HCT116 (cell line): ENCODE measurements at regions not wholly inside any gene's neighbourhood (a gene's known extent, or its start where the extent isn't known, plus 50 kb on each side); places are given as distances from the start of the nearest gene placed in this dataset.

Experiments
- ATAC-seq: fragments of 200-7000 bp; cut with Tn5 transposase; 2 replicates; pipeline ENCODE4 v1.9.1; 2020; ENCODE audit warnings: mild to moderate bottlenecking, moderate library complexity
- BruUV-seq: library from RNA; stranded (reverse); fragments of 400-500 nt; replicated peaks from 2 replicates; lab custom pipeline; 2021; lab: Mats Ljungman, UMichigan
- CTCF ChIA-PET: fragments of 300-600 bp; sonication (Branson Sonifier 250); formaldehyde crosslinking; loops from one replicate; lab custom pipeline; 2021; ENCODE audit warnings: antibody characterized with exemption; lab: Charles Lee
- POLR2A ChIA-PET: fragments of 300-600, 350-600 bp; sonication (Branson Sonifier 250); formaldehyde crosslinking; loops from one replicate; lab custom pipeline; 2021; ENCODE audit warnings: antibody characterized with exemption; lab: Charles Lee
- RAD21 ChIA-PET, 2 experiments: fragments of 300-600 bp; sonication (Branson Sonifier 250); formaldehyde crosslinking; loops; one replicate each; lab custom pipeline; 2023; ENCODE audit warnings: low total read pairs in 2 of 2; ENCODE audit not compliant: uncharacterized antibody in 2 of 2, unreplicated experiment in 2 of 2, low non-redundant PET in 1 of 2; lab: Charles Lee
- DNase-seq: peaks from one replicate; pipeline ENCODE4 v3.0.0-alpha.2; 2010; ENCODE audit warnings: low read depth, low spot score
- H2AFZ ChIP-seq: fragments of 200-600 bp; shearing (Covaris generic), sonication (generic); 2 replicates; pipeline ENCODE4 v1.6.1; 2017; ENCODE audit warnings: low read depth, mixed run types, mixed read lengths, antibody characterized with exemption, low read length; ENCODE audit not compliant: poor library complexity, severe bottlenecking
- H3K27ac ChIP-seq: 2 replicates; pipeline ENCODE4 v1.5.1; 2012; ENCODE audit warnings: low read depth, low read length
- H3K27me3 ChIP-seq: fragments of 200-600 bp; sonication (generic); 2 replicates; pipeline ENCODE4 v1.6.1; 2016; ENCODE audit warnings: mixed run types, low read length, mixed read lengths; ENCODE audit not compliant: insufficient read depth
- H3K36me3 ChIP-seq, 2 experiments: fragments of 200-500 bp in 1 of 2; fragments of 200-600 bp in 1 of 2; sonication (Bioruptor generic) in 1 of 2; sonication (generic) in 1 of 2; 2 replicates each; pipeline versions ENCODE4 v1.5.1 to v1.6.1; 2014 to 2016; ENCODE audit warnings: low read length in 2 of 2, inconsistent platforms in 1 of 2, mixed read lengths in 1 of 2, mixed run types in 1 of 2; ENCODE audit not compliant: insufficient read depth in 2 of 2, control insufficient read depth in 1 of 2
- H3K4me1 ChIP-seq, 2 experiments: fragments of 200-600 bp in 1 of 2; sonication (generic) in 1 of 2; 2 replicates each; pipeline versions ENCODE4 v1.5.1 to v1.6.1; 2012 to 2017; ENCODE audit warnings: low read length in 2 of 2, inconsistent platforms in 1 of 2, mild to moderate bottlenecking in 1 of 2, mixed read lengths in 1 of 2, mixed run types in 1 of 2, moderate library complexity in 1 of 2; ENCODE audit not compliant: insufficient read depth in 2 of 2, control insufficient read depth in 1 of 2
- H3K4me2 ChIP-seq: fragments of 200-600 bp; sonication (generic); 2 replicates; pipeline ENCODE4 v1.6.1; 2017; ENCODE audit warnings: mixed run types, low read length, mixed read lengths
- H3K4me3 ChIP-seq, 2 experiments: fragments of 200-600 bp in 1 of 2; sonication (generic) in 1 of 2; replicated peaks in 1 of 2; 2 replicates each; pipeline ENCODE4 v1.5.1; 2011 to 2016; ENCODE audit warnings: low read length in 2 of 2, control low read depth in 1 of 2, low read depth in 1 of 2, mild to moderate bottlenecking in 1 of 2, mixed read lengths in 1 of 2, mixed run types in 1 of 2
- H3K79me2 ChIP-seq: fragments of 200-600 bp; sonication (generic); 2 replicates; pipeline ENCODE4 v1.6.1; 2017; ENCODE audit warnings: mild to moderate bottlenecking, mixed run types, low read length, moderate library complexity, mixed read lengths; ENCODE audit not compliant: insufficient read depth
- H3K9ac ChIP-seq: fragments of 200-600 bp; sonication (generic); 2 replicates; pipeline ENCODE4 v1.6.1; 2016; ENCODE audit warnings: low read length, mixed read lengths
- H3K9me2 ChIP-seq: fragments of 200-600 bp; sonication (generic), shearing (Covaris generic); 2 replicates; pipeline ENCODE4 v1.6.1; 2017; ENCODE audit warnings: mixed run types, mild to moderate bottlenecking, moderate library complexity; ENCODE audit not compliant: insufficient read depth
- H3K9me3 ChIP-seq, 2 experiments: fragments of 200-500 bp in 1 of 2; fragments of 200-600 bp in 1 of 2; sonication (Bioruptor generic) in 1 of 2; sonication (generic) in 1 of 2; 2 replicates each; pipeline ENCODE4 v1.6.1; 2014 to 2017; ENCODE audit warnings: low read length in 2 of 2, mixed read lengths in 2 of 2, inconsistent platforms in 1 of 2, low read depth in 1 of 2, mild to moderate bottlenecking in 1 of 2, mixed run types in 1 of 2, moderate library complexity in 1 of 2; ENCODE audit not compliant: control insufficient read depth in 1 of 2, insufficient read depth in 1 of 2
- H4K20me1 ChIP-seq: fragments of 200-600 bp; sonication (generic), shearing (Covaris generic); 2 replicates; pipeline ENCODE4 v1.6.1; 2017; ENCODE audit warnings: mixed run types, mild to moderate bottlenecking, moderate library complexity; ENCODE audit not compliant: insufficient read depth
- CBX3 ChIP-seq: IDR thresholded peaks from 2 replicates; pipeline ENCODE4 v1.6.1; 2012; ENCODE audit warnings: low read depth
- EGR1 ChIP-seq: IDR thresholded peaks from 2 replicates; pipeline ENCODE4 v1.6.1; 2012; ENCODE audit warnings: low read depth
- ELF1 ChIP-seq: IDR thresholded peaks from 2 replicates; pipeline ENCODE4 v1.6.1; 2012; ENCODE audit warnings: low read depth, borderline replicate concordance
- EZH2 ChIP-seq: fragments of 200-600 bp; sonication (generic); IDR thresholded peaks from 2 replicates; pipeline ENCODE4 v1.6.1; 2017; ENCODE audit warnings: antibody characterized with exemption, mixed run types
- EZH2phosphoT487 ChIP-seq: fragments of 200-600 bp; IDR thresholded peaks from 2 replicates; pipeline ENCODE4 v1.6.1; 2018; ENCODE audit warnings: antibody characterized with exemption, borderline replicate concordance
- JUND ChIP-seq: IDR thresholded peaks from 2 replicates; pipeline ENCODE4 v1.6.1; 2012
- POLR2A ChIP-seq: IDR thresholded peaks from 2 replicates; pipeline ENCODE4 v1.7.0; 2011; ENCODE audit warnings: borderline replicate concordance; ENCODE audit not compliant: insufficient read depth, insufficient read length; ENCODE audit errors: extremely low read depth
- POLR2AphosphoS5 ChIP-seq: IDR thresholded peaks from 2 replicates; pipeline ENCODE4 v1.6.1; 2011; ENCODE audit warnings: mild to moderate bottlenecking, low read depth, low read length, moderate library complexity
- SIN3A ChIP-seq: IDR thresholded peaks from 2 replicates; pipeline ENCODE4 v1.6.1; 2012; ENCODE audit warnings: low read depth
- SP1 ChIP-seq: IDR thresholded peaks from 2 replicates; pipeline ENCODE4 v1.6.1; 2012; ENCODE audit warnings: low read depth
- SRF ChIP-seq: IDR thresholded peaks from 2 replicates; pipeline ENCODE4 v1.6.1; 2012; ENCODE audit warnings: low read depth
- TCF7L2 ChIP-seq: IDR thresholded peaks from 2 replicates; pipeline ENCODE4 v1.7.0; 2011; ENCODE audit warnings: borderline replicate concordance, inconsistent platforms; ENCODE audit not compliant: insufficient read depth, insufficient read length; ENCODE audit errors: extremely low read depth
- YY1 ChIP-seq: IDR thresholded peaks from 2 replicates; pipeline ENCODE4 v1.6.1; 2011; ENCODE audit warnings: low read length, low read depth, moderate library complexity, mild to moderate bottlenecking; ENCODE audit not compliant: insufficient replicate concordance; ENCODE audit errors: extremely low read depth
- ZFX ChIP-seq: fragments of 450-650 bp; IDR thresholded peaks from 2 replicates; pipeline ENCODE4 v1.6.1; 2017
- ZNF274 ChIP-seq: fragments of 200-500 bp; sonication (Bioruptor generic); IDR thresholded peaks from 2 replicates; pipeline ENCODE4 v1.6.1; 2014; ENCODE audit warnings: mild to moderate bottlenecking, low read depth, low read length, inconsistent platforms
- intact Hi-C: fragments of 100-400 bp; cut with micrococcal nuclease; formaldehyde crosslinking; loops from 2 replicates; pipeline ENCODE4 v1.10.0; 2022
- TF ChIP-seq, protein P1 (sequence below): IDR thresholded peaks from 2 replicates; pipeline ENCODE4 v1.6.1; 2012
- TF ChIP-seq, protein P2 (sequence below): IDR thresholded peaks from 2 replicates; pipeline ENCODE4 v1.6.1; 2012
- TF ChIP-seq, protein P3 (sequence below): IDR thresholded peaks from 2 replicates; pipeline ENCODE4 v1.6.1; 2011; ENCODE audit warnings: mild to moderate bottlenecking, low read length, moderate library complexity; ENCODE audit not compliant: insufficient replicate concordance; ENCODE audit errors: extremely low read depth

DNA sequence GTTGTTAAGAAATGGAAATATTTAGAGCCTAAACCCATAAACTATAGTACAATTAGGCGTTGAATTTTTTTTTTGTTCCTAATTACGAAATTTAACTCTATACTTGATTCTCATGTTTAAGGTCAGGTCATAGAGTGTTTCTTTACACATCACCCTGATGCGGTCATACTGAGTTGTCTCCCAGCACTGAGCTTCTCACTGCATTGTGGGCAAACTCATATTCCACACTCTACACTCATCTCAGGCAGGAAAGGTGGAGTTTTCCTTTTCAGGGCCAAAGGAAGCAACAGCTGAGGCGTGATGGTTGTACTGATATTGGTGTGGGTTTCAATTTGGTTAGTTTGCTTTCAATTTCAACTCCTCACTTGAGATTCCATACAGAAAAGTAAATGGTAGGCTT lies 75.4 kb downstream of the FAT4 start:
- no peak overlapping the region for H3K9ac ChIP-seq
- H3K9me2 ChIP-seq: no peaks in the 10 kb centered on the region
- 0 out of 4 replicates have a peak, but pooled peaks cover 0 to 2% of the 10 kb centered on the region in 2 experiments for H3K4me1 ChIP-seq
- H3K9me3 ChIP-seq: no peaks in the 10 kb centered on the region
- no peak overlapping the region for H2AFZ ChIP-seq
- no peaks in the 10 kb centered on the region for H3K27me3 ChIP-seq
- no peak for DNase-seq
- no peak overlapping the region for H3K4me3 ChIP-seq
- BruUV-seq: no TSS peak
- no peak overlapping the region for H3K27ac ChIP-seq
- H3K4me2 ChIP-seq: no peak overlapping the region; the same call in 1 of the 2 replicates
- ATAC-seq: no peak
- H4K20me1 ChIP-seq: no peaks in the 10 kb centered on the region
- RAD21 ChIA-PET: no interaction called here
- CTCF ChIA-PET: no interaction called here
- no peaks in the 10 kb centered on the region for H3K79me2 ChIP-seq
- TF ChIP-seq POLR2A (no peak), ZFX (no peak), ELF1 (no peak), EGR1 (no peak), POLR2AphosphoS5 (no peak), SRF (no peak), ZNF274 (no peak), SIN3A (no peak), SP1 (no peak), EZH2 (no peak), CBX3 (no peak)
- TF ChIP-seq, protein P1, sequence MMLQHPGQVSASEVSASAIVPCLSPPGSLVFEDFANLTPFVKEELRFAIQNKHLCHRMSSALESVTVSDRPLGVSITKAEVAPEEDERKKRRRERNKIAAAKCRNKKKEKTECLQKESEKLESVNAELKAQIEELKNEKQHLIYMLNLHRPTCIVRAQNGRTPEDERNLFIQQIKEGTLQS: no peak
- no peaks in the 10 kb centered on the region for H3K36me3 ChIP-seq
- POLR2A ChIA-PET: no interaction called here
- intact Hi-C loops: no loop called here

- BruUV-seq: no TSS peak
- no peaks in the 10 kb centered on the region for H3K9me3 ChIP-seq
- no peaks in the 10 kb centered on the region for H3K79me2 ChIP-seq
- H3K27me3 ChIP-seq: no peaks in the 10 kb centered on the region
- no peaks in the 10 kb centered on the region for H3K9me2 ChIP-seq
- ATAC-seq (no peak), DNase-seq (no peak)
- no peak overlapping the region for H2AFZ ChIP-seq
- POLR2A ChIA-PET: no interaction called here
- no peak overlapping the region for H3K4me3 ChIP-seq
- 0 out of 4 replicates have a peak, but pooled peaks cover 0 to 2% of the 10 kb centered on the region in 2 experiments for H3K4me1 ChIP-seq
- H3K36me3 ChIP-seq: no peaks in the 10 kb centered on the region
- no peaks in the 10 kb centered on the region for H4K20me1 ChIP-seq
- no peak overlapping the region for H3K9ac ChIP-seq
- no peak overlapping the region for H3K27ac ChIP-seq
- CTCF ChIA-PET: no interaction called here
- RAD21 ChIA-PET: no interaction called here
- intact Hi-C loops: no loop called here
- no peak overlapping the region for H3K4me2 ChIP-seq
- TF ChIP-seq ZNF274: no peak
- TF ChIP-seq SP1: no peak
- TF ChIP-seq, protein P1: no peak
- TF ChIP-seq EZH2phosphoT487: no peak
- no peak for TF ChIP-seq CBX3
- no peak for TF ChIP-seq TCF7L2
- TF ChIP-seq SRF: no peak
- no peak for TF ChIP-seq YY1
- no peak for TF ChIP-seq ZFX
- TF ChIP-seq SIN3A: no peak
- TF ChIP-seq POLR2AphosphoS5: no peak
- TF ChIP-seq EZH2: no peak
- TF ChIP-seq, protein P2, sequence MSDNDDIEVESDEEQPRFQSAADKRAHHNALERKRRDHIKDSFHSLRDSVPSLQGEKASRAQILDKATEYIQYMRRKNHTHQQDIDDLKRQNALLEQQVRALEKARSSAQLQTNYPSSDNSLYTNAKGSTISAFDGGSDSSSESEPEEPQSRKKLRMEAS: no peak
- TF ChIP-seq JUND: no peak
- TF ChIP-seq, protein P3, sequence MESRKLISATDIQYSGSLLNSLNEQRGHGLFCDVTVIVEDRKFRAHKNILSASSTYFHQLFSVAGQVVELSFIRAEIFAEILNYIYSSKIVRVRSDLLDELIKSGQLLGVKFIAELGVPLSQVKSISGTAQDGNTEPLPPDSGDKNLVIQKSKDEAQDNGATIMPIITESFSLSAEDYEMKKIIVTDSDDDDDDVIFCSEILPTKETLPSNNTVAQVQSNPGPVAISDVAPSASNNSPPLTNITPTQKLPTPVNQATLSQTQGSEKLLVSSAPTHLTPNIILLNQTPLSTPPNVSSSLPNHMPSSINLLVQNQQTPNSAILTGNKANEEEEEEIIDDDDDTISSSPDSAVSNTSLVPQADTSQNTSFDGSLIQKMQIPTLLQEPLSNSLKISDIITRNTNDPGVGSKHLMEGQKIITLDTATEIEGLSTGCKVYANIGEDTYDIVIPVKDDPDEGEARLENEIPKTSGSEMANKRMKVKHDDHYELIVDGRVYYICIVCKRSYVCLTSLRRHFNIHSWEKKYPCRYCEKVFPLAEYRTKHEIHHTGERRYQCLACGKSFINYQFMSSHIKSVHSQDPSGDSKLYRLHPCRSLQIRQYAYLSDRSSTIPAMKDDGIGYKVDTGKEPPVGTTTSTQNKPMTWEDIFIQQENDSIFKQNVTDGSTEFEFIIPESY: no peak
- TF ChIP-seq POLR2A: no peak
Measured at GRCh38 chr4:125390727-125391126, 76.0 kb downstream of the FAT4 start.
